ENCODE measurements at regions not wholly inside any gene's neighbourhood (a gene's known extent, or its start where the extent isn't known, plus 50 kb on each side); places are given as distances from the start of the nearest gene placed in this dataset.

GRCh38 chr4:141502755-141503154 is 133.6 kb upstream of the IL15 start:
- TF ChIP-seq JUND (IDR thresholded peaks at IDR 0.05), result no peak
- TF ChIP-seq CTCF (IDR thresholded peaks at IDR 0.05; ENCODE audit: low read depth, low read length, missing input control), result no peak
- TF ChIP-seq, protein P1, sequence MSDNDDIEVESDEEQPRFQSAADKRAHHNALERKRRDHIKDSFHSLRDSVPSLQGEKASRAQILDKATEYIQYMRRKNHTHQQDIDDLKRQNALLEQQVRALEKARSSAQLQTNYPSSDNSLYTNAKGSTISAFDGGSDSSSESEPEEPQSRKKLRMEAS (IDR thresholded peaks at IDR 0.05), result no peak
- TF ChIP-seq, protein P2, sequence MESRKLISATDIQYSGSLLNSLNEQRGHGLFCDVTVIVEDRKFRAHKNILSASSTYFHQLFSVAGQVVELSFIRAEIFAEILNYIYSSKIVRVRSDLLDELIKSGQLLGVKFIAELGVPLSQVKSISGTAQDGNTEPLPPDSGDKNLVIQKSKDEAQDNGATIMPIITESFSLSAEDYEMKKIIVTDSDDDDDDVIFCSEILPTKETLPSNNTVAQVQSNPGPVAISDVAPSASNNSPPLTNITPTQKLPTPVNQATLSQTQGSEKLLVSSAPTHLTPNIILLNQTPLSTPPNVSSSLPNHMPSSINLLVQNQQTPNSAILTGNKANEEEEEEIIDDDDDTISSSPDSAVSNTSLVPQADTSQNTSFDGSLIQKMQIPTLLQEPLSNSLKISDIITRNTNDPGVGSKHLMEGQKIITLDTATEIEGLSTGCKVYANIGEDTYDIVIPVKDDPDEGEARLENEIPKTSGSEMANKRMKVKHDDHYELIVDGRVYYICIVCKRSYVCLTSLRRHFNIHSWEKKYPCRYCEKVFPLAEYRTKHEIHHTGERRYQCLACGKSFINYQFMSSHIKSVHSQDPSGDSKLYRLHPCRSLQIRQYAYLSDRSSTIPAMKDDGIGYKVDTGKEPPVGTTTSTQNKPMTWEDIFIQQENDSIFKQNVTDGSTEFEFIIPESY (IDR thresholded peaks at IDR 0.05), result no peak
- TF ChIP-seq EGR1 (IDR thresholded peaks at IDR 0.05; ENCODE audit: low read depth in 2 of 2), result no peak
- TF ChIP-seq SP1 (IDR thresholded peaks at IDR 0.05), result no peak
- no peak for TF ChIP-seq HNF4A (conservative IDR thresholded peaks at IDR 0.05)
